Cerebellar cortex (tissue), 1 donor: ENCODE measurements at regions not wholly inside any gene's neighbourhood (a gene's known extent, or its start where the extent isn't known, plus 50 kb on each side); places are given as distances from the start of the nearest gene placed in this dataset.
"Not testable (repeated sequence)": the region's sequence is repeated elsewhere in the genome, so short reads cannot be mapped to it uniquely, and the experiment has no call there.

Experiments
- DNase-seq: peaks from one replicate; pipeline ENCODE4 v3.0.0-alpha.2; 2015; ENCODE audit warnings: low spot score

DNA sequence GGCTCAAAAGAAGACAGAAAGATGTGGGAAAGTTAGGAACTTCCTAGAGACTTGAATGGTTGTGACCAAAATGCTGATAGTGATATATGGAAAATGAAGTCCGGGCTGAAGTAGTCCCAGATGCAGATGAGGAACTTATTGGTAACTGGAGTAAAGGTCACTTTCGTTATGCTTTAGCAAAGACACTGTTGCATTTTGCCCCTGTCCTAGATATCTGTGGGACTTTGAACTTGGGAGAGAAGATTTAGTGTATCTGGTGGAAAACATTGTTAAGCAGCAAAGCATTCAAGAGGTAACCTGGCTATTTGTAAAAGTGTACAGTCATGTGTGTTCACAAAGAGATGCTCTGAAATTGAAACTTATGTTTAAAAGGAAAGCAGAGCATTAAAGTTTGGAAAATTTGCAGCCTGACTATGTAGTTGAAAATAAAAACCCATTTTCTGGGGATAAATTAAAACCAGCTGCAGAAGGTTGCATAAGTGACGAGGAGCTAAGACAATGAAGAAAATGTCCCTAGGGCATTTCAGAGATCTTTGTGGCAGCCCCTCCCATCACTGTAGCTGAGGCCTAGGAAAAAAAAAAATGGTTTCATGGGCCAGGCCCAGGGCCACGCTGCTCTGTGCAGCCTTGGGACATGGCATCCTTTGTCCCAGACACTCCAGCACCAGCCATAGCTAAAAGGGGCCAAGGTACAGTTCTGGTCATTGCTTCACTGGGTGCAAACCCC is 1692.2 kb downstream of the HACE1 start:
- no peak for DNase-seq

GRCh38 chr6:103154779-103155572 is 1704.7 kb downstream of the HACE1 start:
- DNase-seq = no peak

GRCh38 chr6:103153016-103153415 is 1706.7 kb downstream of the HACE1 start:
- DNase-seq = no peak

GRCh38 chr6:103142902-103143301 is 1716.8 kb downstream of the HACE1 start:
- DNase-seq = no peak

DNA sequence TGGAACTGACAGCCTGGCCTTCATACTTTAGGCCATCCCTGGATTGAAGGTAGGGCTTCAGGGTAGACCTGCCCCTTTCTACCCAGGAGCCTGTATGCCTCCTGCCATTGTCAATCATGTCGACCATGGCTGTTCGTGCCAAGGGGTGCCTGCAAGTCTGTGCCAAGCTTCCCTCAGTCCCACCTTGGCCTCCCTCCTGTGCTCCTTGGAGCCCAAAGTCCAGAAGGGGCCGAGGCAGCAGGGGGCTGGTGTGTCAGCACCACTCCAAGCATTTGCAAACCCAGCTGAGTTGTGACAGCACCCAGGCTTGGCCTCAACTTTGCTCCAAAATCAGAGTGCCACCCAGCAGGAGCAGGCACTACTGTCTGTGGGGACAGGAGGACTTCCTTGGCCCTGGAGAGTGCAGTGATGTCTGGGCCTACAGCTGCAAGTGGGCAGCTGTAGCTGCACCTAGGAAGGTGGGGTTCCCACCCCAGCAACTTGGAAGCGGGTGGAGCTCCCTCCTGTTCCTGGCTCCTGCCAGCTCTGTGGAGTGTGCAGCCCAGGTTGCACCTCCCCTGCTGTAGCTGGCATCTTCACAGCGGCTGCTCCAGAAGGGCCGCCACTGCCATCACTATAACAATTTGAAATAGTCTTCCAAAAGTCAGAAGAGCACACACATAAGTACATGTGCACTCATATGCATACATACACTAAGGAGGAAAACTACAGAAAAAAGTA is 1719.3 kb downstream of the HACE1 start:
- no peak for DNase-seq

DNA sequence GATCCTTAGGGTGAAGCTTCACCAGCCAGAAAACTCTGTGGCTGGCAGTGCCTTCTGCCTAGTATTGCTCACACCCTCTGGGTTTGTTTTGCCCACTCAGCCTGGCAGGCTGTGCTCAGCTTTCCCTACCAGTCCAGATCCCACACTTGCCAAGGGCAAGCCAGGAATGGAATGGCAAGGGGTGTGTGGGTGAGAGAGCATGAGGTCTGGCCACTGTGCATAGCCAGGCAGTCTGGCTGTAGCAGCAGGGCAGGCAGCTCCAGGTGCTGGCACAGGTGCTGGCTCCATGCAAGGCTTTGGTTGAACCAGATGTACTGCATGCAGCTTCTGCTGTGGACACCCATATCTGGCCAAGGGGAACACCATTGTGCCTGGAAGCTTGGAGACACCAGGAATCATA is 1720.3 kb downstream of the HACE1 start:
- no peak for DNase-seq

GRCh38 chr6:103124471-103124870 is 1731.0 kb downstream of the GRIK2 start:
- no peak for DNase-seq

- peak; percentile 73 for DNase-seq
Observed at GRCh38 chr6:103122766-103123601, 1729.5 kb downstream of the GRIK2 start.

- DNase-seq = no peak
Observed at GRCh38 chr6:103119056-103119455, 1725.5 kb downstream of the GRIK2 start.

GRCh38 chr6:103114582-103114981 is 1721.1 kb downstream of the GRIK2 start:
- DNase-seq = no peak

GRCh38 chr6:103113416-103113815 is 1719.9 kb downstream of the GRIK2 start:
- no peak for DNase-seq

DNA sequence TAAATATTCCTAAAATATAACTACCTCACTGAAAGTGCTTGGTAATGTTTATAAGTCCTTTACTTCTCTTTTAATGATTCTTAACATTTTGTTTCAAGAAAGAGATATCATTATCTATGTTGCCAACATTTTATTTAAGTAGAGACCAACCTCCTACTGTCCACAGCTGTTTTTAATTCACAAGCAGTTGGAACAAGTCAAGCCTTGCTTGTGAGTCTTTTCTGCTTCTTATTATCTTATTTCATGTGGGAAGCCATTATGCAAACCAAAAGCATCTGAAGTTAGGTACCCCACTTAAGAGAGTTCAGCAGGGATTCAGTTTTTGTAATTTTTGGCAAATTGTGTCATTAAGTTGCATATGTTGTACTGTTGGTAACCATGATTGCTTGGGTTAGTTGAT is 1714.5 kb downstream of the GRIK2 start:
- no peak for DNase-seq

- no peak for DNase-seq
Observed at GRCh38 chr6:103105686-103106085, 1712.2 kb downstream of the GRIK2 start.

DNA sequence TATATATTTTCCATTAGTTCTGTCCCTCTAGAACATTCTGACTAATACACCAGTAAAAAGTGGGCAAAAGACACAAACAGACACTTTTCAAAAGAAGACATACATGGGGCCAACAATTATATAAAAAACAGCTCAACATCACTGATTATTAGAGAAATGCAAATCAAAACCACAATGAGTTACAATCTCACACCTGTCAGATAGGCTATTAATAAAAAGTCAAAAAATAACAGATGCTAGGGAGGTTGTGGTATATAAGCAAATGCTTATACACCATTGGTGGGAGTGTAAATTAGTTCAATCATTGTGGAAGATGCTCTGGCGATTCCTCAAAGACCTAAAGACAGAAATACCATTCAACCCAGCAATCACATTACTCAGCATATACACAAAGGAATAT is 1707.8 kb downstream of the GRIK2 start:
- DNase-seq = no peak

GRCh38 chr6:103092414-103092813 is 1698.9 kb downstream of the GRIK2 start:
- not testable (repeated sequence) for DNase-seq

DNA sequence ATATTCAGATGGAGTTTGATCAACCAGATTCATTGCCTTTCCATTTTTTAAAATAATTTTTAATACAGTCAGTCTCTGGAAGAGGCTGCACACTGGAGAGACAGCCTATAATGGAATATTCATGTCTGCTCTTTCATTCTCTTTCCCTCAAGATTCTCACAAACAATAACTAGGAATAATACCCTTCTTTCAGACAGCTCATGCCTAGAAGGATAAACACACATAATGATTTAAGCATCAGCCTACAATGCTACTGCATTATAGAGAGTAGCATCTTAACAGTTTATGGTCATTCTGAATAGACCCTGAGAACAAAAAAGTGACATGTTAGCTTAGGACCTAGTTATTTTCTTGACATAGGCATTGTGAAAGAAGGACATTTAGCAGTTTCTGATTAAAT is 1692.3 kb downstream of the GRIK2 start:
- DNase-seq = no peak

DNA sequence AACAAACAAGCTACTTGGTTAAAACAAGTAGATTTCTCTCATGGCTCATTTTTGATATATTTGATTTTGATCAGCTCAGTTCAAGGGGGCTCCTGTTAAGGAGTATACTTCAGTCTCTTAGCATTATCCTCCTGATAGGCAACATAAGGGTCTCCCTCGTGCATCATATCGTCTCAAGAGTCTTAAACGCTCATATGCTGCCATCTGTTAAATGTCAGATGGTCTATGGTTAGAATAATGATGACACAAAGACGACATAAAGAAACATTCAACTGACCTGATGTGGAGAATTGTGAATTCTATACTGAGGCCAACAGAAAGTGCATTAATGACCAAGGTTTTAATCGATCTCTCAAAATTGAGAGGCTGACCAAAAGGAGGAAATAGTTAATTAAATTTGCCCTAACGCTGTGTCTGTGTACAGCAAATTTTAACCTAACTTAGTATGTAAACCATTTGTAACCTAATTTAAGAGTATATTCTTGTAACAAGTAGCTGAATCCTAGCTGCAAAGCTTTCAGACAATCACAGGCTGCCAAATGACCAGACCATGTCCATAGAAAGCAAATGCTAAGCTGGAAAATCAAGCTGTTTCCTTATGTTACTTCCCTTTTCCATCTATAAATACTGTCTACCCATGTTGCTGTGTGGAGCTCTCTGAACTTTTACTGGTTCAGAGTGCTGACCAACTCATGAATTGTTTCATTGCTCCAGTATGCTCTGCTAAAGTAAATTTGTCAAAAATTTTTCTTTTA is 1688.5 kb downstream of the GRIK2 start:
- no peak for DNase-seq

DNA sequence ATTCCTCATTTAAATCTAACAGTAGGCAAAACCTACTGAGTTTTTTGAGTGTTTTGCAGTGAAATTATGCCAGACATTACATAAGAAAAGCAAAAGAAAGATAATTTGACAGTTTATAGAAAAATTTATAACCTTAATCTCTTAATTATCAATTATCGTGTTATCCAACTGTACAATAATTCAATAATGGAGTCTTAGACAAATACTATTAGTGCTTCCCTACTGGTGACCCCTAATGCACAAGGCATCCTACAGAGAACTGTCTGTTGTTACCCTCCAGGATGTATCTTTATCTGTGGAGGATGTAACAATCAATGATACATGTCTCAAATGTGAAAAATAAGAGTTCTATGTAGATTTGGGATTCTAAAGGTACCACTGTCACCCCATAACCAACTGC is 1687.6 kb downstream of the GRIK2 start:
- no peak for DNase-seq

- DNase-seq = no peak
Observed at GRCh38 chr6:103080497-103080896, 1687.0 kb downstream of the GRIK2 start.

GRCh38 chr6:103079867-103080266 is 1686.4 kb downstream of the GRIK2 start:
- no peak for DNase-seq

DNA sequence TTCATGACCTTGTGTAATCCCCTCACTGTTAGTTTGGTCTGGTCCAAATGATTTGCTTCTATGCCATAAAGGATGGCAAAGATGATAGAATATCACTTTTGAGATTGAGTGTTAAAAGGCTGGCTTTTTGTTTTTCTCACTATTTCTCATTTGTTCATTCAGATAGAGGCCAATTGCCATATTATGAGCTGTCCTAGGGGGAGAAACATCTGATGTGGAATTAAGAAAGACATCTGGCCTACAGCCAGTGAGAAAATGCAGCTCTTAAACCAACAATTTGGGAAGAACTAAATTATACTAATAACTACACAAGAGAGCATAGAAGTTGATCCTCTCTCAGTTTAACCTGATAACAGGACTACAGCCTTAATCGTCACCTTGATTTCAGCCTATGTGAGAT is 1668.6 kb downstream of the GRIK2 start:
- DNase-seq = no peak
